C4-2B (cell line): ENCODE measurements at regions not wholly inside any gene's neighbourhood (a gene's known extent, or its start where the extent isn't known, plus 50 kb on each side); places are given as distances from the start of the nearest gene placed in this dataset.

Source experiments
- H3K27ac ChIP-seq: fragments of 450-650 bp; 2 replicates; pipeline ENCODE4 v1.5.1; 2017
- ZFX ChIP-seq: fragments of 450-650 bp; IDR thresholded peaks from 2 replicates; pipeline ENCODE4 v1.6.1; 2017
- TF ChIP-seq, protein P1 (sequence below): fragments of 450-650 bp; conservative IDR thresholded peaks from 2 replicates; pipeline ENCODE4 v1.5.1; 2017; ENCODE audit warnings: mild to moderate bottlenecking

DNA sequence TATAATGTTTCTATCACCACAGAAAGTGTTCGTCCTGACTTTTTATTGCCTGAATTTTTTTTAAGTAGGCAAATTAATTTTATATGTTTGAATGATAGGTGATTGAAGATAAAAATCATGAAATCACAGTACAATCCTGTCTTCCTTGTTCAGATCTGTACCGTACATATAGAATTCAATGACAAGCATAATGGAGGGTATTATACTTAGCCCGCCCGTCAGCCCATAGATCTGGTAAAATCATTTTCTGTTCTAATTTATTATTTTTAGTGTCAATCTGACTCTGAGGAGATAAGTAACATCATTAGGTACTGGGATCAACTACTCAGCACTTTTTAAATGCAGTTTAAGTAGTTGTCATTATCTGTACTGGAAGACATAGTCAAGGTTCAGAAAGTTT, 269.9 kb downstream of the NR2F2 start:
- no peak overlapping the region for H3K27ac ChIP-seq
- no peak for TF ChIP-seq ZFX
- TF ChIP-seq, protein P1, sequence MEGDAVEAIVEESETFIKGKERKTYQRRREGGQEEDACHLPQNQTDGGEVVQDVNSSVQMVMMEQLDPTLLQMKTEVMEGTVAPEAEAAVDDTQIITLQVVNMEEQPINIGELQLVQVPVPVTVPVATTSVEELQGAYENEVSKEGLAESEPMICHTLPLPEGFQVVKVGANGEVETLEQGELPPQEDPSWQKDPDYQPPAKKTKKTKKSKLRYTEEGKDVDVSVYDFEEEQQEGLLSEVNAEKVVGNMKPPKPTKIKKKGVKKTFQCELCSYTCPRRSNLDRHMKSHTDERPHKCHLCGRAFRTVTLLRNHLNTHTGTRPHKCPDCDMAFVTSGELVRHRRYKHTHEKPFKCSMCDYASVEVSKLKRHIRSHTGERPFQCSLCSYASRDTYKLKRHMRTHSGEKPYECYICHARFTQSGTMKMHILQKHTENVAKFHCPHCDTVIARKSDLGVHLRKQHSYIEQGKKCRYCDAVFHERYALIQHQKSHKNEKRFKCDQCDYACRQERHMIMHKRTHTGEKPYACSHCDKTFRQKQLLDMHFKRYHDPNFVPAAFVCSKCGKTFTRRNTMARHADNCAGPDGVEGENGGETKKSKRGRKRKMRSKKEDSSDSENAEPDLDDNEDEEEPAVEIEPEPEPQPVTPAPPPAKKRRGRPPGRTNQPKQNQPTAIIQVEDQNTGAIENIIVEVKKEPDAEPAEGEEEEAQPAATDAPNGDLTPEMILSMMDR, result no peak

DNA sequence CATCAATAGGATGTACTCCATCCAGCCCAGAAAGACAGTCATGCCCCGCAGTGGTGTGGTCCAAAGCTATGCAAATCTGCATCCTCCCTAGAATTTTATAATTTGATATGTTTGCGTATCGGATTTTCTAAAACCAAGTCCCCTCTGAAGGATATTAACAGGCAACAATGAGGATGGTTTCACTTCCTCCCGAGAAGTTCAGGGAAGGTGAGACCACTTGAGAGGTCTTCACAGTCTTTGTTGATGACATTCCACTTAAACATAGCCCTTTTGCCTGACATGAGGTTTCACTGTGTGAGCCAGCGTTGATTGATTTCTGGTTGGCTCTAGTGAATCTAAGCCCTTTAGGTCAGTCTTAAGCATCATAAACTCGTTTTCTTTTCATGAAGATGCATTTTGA, 276.1 kb downstream of the NR2F2 start:
- no peak for TF ChIP-seq ZFX
- TF ChIP-seq, protein P1, result no peak
- H3K27ac ChIP-seq, result no peak overlapping the region

DNA sequence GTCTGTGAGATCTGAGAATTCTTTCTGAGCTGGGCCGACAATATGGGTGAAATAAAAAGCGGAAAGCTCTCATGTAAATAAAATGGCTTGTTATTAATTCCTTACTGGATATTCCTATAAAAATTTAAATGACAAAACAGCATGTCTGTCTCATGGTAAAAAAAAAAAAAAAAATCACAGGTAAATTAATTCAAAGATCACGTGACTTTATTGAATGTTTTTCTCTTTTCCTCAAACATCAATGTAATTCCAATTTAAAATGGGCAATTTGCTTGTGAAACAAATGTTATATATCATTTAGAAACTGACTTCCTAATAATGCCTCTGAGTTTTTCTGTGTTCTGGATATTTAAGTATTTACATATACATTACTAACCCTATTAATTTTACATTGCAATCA, 280.3 kb downstream of the NR2F2 start:
- H3K27ac ChIP-seq, result no peak overlapping the region
- TF ChIP-seq, protein P1, result no peak
- no peak for TF ChIP-seq ZFX

DNA sequence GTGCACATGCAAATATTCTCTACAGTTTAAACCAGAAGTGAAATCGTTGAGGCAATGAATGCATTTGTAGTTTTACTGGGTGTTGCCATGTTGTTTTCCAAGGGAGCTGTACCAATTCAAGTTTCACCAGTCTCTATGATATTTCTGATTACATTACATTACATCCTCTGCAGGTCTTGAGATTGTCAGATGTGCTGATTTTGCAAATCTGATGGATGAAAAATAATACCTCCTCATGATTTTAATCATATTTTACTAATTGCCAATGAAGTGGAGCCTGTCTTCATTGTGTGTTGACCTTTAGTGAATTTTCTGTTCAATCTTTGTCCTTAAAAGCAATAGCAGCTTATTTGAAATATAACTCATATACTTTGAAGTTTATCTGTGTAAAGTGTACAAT, 282.4 kb downstream of the NR2F2 start:
- H3K27ac ChIP-seq, result no peak overlapping the region
- TF ChIP-seq ZFX, result no peak
- TF ChIP-seq, protein P1, result no peak

DNA sequence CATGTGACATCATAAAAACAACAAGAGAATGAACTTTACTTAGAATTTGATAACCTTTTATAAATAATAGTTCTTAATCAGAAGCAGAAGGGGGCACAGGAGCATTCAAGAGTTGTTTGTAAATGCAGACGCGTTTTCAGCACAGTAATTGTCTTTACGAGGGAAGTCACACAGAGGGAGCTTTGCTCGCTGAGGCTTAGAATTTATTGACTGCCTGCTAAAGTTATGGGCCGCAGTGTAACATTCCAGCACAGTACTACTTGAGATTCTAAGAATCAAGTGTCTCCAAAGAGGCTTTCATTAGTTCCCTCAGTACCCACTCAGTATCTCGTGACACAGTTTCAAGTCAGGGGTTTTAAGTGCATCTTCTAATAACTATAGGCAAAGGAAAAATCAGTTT, 288.7 kb downstream of the NR2F2 start:
- no peak for TF ChIP-seq ZFX
- TF ChIP-seq, protein P1, result no peak
- H3K27ac ChIP-seq, result no peak overlapping the region

DNA sequence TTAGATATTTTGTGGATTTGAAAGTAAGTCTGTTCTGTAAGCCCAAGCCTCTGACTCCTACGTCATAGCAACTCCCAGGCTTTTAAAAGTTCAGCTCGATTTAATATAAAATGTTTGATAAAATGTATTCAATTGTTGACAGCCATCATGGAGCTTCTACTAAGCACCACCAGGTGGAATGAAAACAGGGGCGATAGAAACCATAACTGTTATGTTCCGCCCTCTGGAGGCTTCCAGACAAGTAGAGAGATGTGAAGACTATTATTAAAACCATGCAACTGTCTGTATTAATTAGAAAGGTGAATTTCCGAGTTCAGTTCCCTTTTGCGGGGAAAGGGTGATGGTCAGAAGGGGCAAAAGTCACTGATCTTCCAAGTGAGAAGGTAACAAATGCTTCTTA, 292.2 kb downstream of the NR2F2 start:
- TF ChIP-seq, protein P1, result peak; percentile 11; the same call in 1 of the 2 replicates
- TF ChIP-seq ZFX, result no peak

DNA sequence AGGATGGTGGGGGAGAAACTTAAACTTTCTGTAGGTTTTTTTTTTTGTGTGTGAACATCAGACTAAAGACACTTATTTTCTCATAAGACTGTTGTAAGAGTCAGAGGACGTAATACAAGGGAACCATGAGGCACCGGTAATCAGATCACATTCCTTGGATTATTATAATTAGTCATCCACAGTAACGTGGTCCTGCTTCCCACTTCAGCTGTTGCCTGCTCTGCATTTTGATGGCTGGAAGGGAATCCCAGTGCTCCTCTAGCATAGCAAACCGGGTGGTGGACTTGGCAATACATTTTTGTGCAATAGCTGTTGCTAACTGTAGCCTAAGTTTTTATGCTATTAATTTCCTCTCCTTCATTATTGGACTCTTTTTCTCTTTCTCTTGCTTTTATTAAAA, 294.8 kb downstream of the NR2F2 start:
- H3K27ac ChIP-seq, result no peak overlapping the region
- no peak for TF ChIP-seq ZFX
- TF ChIP-seq, protein P1, result no peak

More for the DNA sequence above, 292.2 kb downstream of the NR2F2 start:
- H3K27ac ChIP-seq, result no peak overlapping the region
